DMS114 treated with DMSO at 0.1 percent for 48 hours (cell line): ENCODE measurements at regions not wholly inside any gene's neighbourhood (a gene's known extent, or its start where the extent isn't known, plus 50 kb on each side); places are given as distances from the start of the nearest gene placed in this dataset.

Source experiments
- DNase-seq: peaks from one replicate; lab custom pipeline; 2025; ENCODE audit not compliant: unreplicated experiment; lab: John Stamatoyannopoulos, UW

GRCh38 chr22:49154433-49154832, 673.2 kb downstream of the BRD1 start:
- no peak for DNase-seq

GRCh38 chr22:49153921-49154320, 673.8 kb downstream of the BRD1 start:
- DNase-seq = no peak

GRCh38 chr22:49152939-49153770, 674.5 kb downstream of the BRD1 start:
- DNase-seq = no peak

GRCh38 chr22:49152127-49152938, 675.3 kb downstream of the BRD1 start:
- no peak for DNase-seq

GRCh38 chr22:49151256-49152126, 676.2 kb downstream of the BRD1 start:
- no peak for DNase-seq

GRCh38 chr22:49150801-49151221, 676.9 kb downstream of the BRD1 start:
- DNase-seq = no peak

- DNase-seq = no peak
These were observed 677.7 kb downstream of the BRD1 start for GRCh38 chr22:49149721-49150608.

GRCh38 chr22:49148895-49149418, 678.7 kb downstream of the BRD1 start:
- no peak for DNase-seq

- DNase-seq = no peak
These were observed 680.0 kb downstream of the BRD1 start for GRCh38 chr22:49147617-49148175.

GRCh38 chr22:49147171-49147570, 680.5 kb downstream of the BRD1 start:
- no peak for DNase-seq

- no peak for DNase-seq
These were observed 681.2 kb downstream of the BRD1 start for GRCh38 chr22:49146511-49146910.

GRCh38 chr22:49143812-49144211, 683.9 kb downstream of the BRD1 start:
- no peak for DNase-seq

- no peak for DNase-seq
These were observed 684.8 kb downstream of the BRD1 start for GRCh38 chr22:49142891-49143290.

GRCh38 chr22:49142296-49142695, 685.4 kb downstream of the BRD1 start:
- no peak for DNase-seq

GRCh38 chr22:49141761-49142160, 685.9 kb downstream of the BRD1 start:
- no peak for DNase-seq

- no peak for DNase-seq
These were observed 686.6 kb downstream of the BRD1 start for GRCh38 chr22:49140911-49141665.

- no peak for DNase-seq
These were observed 688.1 kb downstream of the BRD1 start for GRCh38 chr22:49139492-49140151.

- no peak for DNase-seq
These were observed 689.4 kb downstream of the BRD1 start for GRCh38 chr22:49138250-49138790.
